Astrocyte (in vitro differentiated cells and primary cell): ENCODE measurements at regions not wholly inside any gene's neighbourhood (a gene's known extent, or its start where the extent isn't known, plus 50 kb on each side); places are given as distances from the start of the nearest gene placed in this dataset.

Experiments used
- EZH2 ChIP-seq: IDR thresholded peaks from 2 replicates; pipeline ENCODE4 v1.6.1; 2012; ENCODE audit warnings: mild to moderate bottlenecking, low read length, inconsistent platforms; ENCODE audit not compliant: insufficient read depth
- TF ChIP-seq, protein P1 (sequence below): IDR thresholded peaks from 2 replicates; pipeline ENCODE4 v1.5.1; 2011; ENCODE audit warnings: low read depth, mild to moderate bottlenecking, inconsistent platforms, low read length, moderate library complexity; ENCODE audit not compliant: insufficient read depth

DNA sequence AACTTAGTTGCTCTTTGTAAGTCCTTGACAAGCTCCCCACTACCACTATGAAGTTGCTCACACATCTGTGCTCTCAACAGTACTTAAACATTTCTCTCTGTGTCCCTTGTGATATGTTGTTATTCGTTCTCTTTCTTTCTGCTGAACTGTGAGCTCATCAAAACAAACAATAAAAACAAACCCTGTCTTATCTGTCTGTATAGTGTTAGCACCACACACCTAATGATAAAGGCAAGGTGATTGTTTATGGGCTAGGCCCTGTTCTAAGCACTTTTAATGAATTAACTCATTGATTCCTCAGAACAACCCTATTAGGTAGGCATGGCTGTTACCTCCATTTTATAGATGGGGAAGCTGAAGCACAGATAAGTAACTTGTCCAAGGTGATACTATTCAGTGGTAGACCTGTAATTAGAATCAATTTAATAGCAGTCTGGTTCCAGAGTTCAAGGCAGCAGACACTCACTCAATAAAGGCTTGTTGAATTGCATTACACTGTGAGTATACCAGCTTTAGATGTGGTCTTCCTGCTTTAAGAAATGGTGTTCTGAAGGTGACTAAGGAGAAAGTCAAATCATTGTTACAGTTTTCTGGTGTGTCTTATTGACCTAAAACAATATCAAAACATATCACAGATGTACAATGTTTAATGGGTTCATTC, 153.6 kb upstream of the ELL2 start:
- TF ChIP-seq EZH2, result no peak
- TF ChIP-seq, protein P1, sequence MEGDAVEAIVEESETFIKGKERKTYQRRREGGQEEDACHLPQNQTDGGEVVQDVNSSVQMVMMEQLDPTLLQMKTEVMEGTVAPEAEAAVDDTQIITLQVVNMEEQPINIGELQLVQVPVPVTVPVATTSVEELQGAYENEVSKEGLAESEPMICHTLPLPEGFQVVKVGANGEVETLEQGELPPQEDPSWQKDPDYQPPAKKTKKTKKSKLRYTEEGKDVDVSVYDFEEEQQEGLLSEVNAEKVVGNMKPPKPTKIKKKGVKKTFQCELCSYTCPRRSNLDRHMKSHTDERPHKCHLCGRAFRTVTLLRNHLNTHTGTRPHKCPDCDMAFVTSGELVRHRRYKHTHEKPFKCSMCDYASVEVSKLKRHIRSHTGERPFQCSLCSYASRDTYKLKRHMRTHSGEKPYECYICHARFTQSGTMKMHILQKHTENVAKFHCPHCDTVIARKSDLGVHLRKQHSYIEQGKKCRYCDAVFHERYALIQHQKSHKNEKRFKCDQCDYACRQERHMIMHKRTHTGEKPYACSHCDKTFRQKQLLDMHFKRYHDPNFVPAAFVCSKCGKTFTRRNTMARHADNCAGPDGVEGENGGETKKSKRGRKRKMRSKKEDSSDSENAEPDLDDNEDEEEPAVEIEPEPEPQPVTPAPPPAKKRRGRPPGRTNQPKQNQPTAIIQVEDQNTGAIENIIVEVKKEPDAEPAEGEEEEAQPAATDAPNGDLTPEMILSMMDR, result no peak
